Pancreas (tissue), 10 donors: ENCODE measurements at regions not wholly inside any gene's neighbourhood (a gene's known extent, or its start where the extent isn't known, plus 50 kb on each side); places are given as distances from the start of the nearest gene placed in this dataset.

Experiments used
- ATAC-seq, 4 donors: fragments of 200-7000 bp; cut with Tn5 transposase; one replicate each; pipeline versions ENCODE4 v1.8.0 to v1.9.1; 2020; ENCODE audit warnings: mild to moderate bottlenecking in 4 of 4, moderate library complexity in 4 of 4
- DNase-seq, 6 donors: peaks; one replicate each; pipeline ENCODE4 v3.0.0-alpha.2; 2020
- FAIRE-seq: peaks from 2 replicates; lab custom pipeline; 2012; peaks lifted over from hg19 to GRCh38; lab: Jason Lieb, UNC
- H3K27ac ChIP-seq, 4 donors: fragments of 200-600 bp; sonication (generic); 1 replicate in 3 of 4; 2 replicates in 1 of 4; pipeline versions ENCODE4 v1.5.0 to v1.8.0; 2020
- H3K27me3 ChIP-seq, 4 donors: fragments of 200-600 bp; one replicate each; pipeline ENCODE4 v1.8.0; 2021
- H3K36me3 ChIP-seq, 3 donors: fragments of 200-600 bp; sonication (generic) in 1 of 3; one replicate each; pipeline versions ENCODE4 v1.5.0 to v1.8.0; 2020 to 2021
- H3K4me1 ChIP-seq, 3 donors: fragments of 200-600 bp; one replicate each; pipeline ENCODE4 v1.8.0; 2021
- H3K4me3 ChIP-seq, 4 donors: fragments of 200-600 bp; sonication (generic) in 2 of 4; one replicate each; pipeline versions ENCODE4 v1.5.0 to v1.8.0; 2020 to 2021
- H3K9me3 ChIP-seq, 4 donors: fragments of 200-600 bp; one replicate each; pipeline ENCODE4 v1.8.0; 2021
- WGBS, 2 donors: extraction: QIAGEN DNeasy Blood & Tissue Kit; methylation state at CpG; one replicate each; pipeline ENCODE4 v1.1.7; 2013; 5-methylcytosine and 5-hydroxymethylcytosine counted together
- intact Hi-C, 3 donors: fragments of 100-400 bp; cut with DNase I; formaldehyde crosslinking; loops; one replicate each; pipeline versions ENCODE4 v1.11.1 to v1.14.2; 2022
- TF ChIP-seq, protein P1 (sequence below), 4 donors: fragments of 200-600 bp; sonication (generic) in 3 of 4; IDR thresholded peaks; one replicate each; pipeline versions ENCODE4 v1.5.0 to v1.8.0; 2021; ENCODE audit warnings: antibody characterized with exemption in 4 of 4
- donor health status: healthy with polysubstance abuse.
- donor health status: DM: no; HTN: no; CAD: no; lungs with moderate emphysema.
- donor health status: DM: no; HTN: no; CAD: no.
- donor health status: control.
- donor health status: control.
- donor health status: Bipolar disorder and iron deficiency.
- donor health status: DM: yes; HTN: yes; CAD: no.
- donor health status: DM: no; HTN: no; CAD: no.
- donor health status: DM: no; HTN: no; CAD: no.
- donor health status: DM: yes; HTN: yes; CAD: no.

DNA sequence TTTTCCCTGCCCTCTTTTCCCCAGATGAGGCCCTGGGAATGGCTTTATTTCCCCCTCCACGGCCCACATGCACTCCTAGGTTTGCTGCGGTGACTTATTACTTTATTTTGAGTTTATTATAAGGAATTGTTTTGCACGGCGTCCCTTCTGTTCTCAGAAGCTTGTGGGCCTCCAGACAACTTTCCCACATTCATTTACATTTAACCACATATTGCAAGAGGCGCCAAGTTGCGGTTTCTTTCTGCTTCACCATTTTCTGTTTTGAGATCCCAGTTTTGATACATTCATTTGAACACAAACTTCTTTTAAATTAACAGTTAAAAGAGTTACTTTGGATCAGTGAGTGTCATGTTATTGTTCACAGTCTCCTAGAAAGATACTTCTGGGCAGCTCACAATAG lies 532.5 kb upstream of the MGMT start:
- Histone ChIP-seq H3K4me3 (no peak overlapping the region), H3K4me1 (no peaks in the 10 kb centered on the region), H3K27me3 (no peaks in the 10 kb centered on the region), H3K27ac (no peak overlapping the region), H3K36me3 (no peaks in the 10 kb centered on the region), H3K9me3 (no peaks in the 10 kb centered on the region)
- TF ChIP-seq, protein P1, sequence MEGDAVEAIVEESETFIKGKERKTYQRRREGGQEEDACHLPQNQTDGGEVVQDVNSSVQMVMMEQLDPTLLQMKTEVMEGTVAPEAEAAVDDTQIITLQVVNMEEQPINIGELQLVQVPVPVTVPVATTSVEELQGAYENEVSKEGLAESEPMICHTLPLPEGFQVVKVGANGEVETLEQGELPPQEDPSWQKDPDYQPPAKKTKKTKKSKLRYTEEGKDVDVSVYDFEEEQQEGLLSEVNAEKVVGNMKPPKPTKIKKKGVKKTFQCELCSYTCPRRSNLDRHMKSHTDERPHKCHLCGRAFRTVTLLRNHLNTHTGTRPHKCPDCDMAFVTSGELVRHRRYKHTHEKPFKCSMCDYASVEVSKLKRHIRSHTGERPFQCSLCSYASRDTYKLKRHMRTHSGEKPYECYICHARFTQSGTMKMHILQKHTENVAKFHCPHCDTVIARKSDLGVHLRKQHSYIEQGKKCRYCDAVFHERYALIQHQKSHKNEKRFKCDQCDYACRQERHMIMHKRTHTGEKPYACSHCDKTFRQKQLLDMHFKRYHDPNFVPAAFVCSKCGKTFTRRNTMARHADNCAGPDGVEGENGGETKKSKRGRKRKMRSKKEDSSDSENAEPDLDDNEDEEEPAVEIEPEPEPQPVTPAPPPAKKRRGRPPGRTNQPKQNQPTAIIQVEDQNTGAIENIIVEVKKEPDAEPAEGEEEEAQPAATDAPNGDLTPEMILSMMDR (IDR thresholded peaks at IDR 0.05): no peak
- no peak for FAIRE-seq
- WGBS, 2 donors: 76 to 78% methylated on average over 6 of the region's 6 CpGs
- intact Hi-C loops: no loop called here
- DNase-seq: no peak
- no peak for ATAC-seq

DNA sequence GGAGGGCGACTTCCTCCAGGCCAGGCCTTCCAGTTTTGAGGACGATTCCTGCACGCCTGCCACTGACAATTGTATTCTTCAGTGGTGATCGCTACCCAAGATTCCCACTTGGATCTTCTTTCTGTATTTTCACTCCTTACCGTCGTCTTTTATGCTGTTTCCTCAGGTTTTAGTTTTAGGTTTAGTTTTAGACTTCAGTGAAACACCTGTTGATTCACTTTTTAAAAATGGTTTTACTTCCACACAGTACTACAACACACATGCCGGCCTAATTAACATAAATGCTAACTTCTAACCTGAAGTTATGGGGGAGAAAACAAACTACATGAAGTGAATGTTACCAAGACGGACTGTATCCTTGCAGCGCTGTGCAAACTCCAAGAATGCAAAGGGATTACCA lies 530.6 kb upstream of the MGMT start:
- ATAC-seq (no peak), DNase-seq (no peak), FAIRE-seq (no peak)
- Histone ChIP-seq H3K4me1 (no peaks in the 10 kb centered on the region), H3K4me3 (no peak overlapping the region), H3K27me3 (no peaks in the 10 kb centered on the region), H3K27ac (no peak overlapping the region), H3K9me3 (no peaks in the 10 kb centered on the region), H3K36me3 (no peaks in the 10 kb centered on the region)
- TF ChIP-seq, protein P1 (IDR thresholded peaks at IDR 0.05): no peak
- 85 to 93% methylated on average over 9 of the region's 9 CpGs for WGBS, 2 donors
- intact Hi-C loops: no loop called here

DNA sequence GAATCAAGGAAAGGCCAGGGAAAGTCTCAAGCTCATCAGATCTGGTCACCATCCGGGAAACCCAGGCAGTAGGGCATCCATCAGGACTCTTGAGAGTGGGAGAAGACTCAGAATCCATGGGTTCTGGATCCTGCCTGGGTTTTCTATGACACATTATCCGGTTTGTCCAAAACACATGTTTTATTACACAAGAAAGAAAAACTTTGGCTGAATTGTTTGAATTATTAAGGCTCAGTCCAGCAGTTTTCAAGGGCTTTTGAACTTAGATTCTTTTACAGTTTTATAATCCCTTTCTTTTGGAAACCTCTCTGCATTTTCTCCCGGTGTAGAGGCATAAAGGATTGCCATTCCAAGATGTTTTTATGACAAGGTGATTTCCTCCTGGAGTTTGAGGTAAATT lies 528.5 kb upstream of the MGMT start:
- TF ChIP-seq, protein P1 (IDR thresholded peaks at IDR 0.05): no peak
- Histone ChIP-seq H3K27ac (no peak overlapping the region), H3K9me3 (no peaks in the 10 kb centered on the region), H3K36me3 (no peaks in the 10 kb centered on the region), H3K4me3 (no peak overlapping the region), H3K27me3 (no peaks in the 10 kb centered on the region), H3K4me1 (no peaks in the 10 kb centered on the region)
- WGBS, 2 donors: 79 to 83% methylated on average over 3 of the region's 3 CpGs
- no peak for FAIRE-seq
- DNase-seq: no peak
- intact Hi-C loops: no loop called here
- ATAC-seq: no peak

GRCh38 chr10:128940081-128940480 lies 527.0 kb upstream of the MGMT start:
- no peak overlapping the region for H3K27ac ChIP-seq
- FAIRE-seq (no peak), DNase-seq (no peak), ATAC-seq (no peak)
- intact Hi-C loops: no loop called here
- WGBS, 2 donors: 76 to 89% methylated on average over 5 of the region's 5 CpGs
- no peaks in the 10 kb centered on the region for H3K9me3 ChIP-seq
- H3K27me3 ChIP-seq: no peaks in the 10 kb centered on the region
- no peaks in the 10 kb centered on the region for H3K36me3 ChIP-seq
- H3K4me3 ChIP-seq: no peak overlapping the region
- TF ChIP-seq, protein P1 (IDR thresholded peaks at IDR 0.05): no peak
- H3K4me1 ChIP-seq: no peaks in the 10 kb centered on the region

- no peaks in the 10 kb centered on the region for H3K4me1 ChIP-seq
- WGBS, 2 donors: 60 to 68% methylated on average over 6 of the region's 6 CpGs
- ATAC-seq (peak in 2 of 4 donors; percentile 19 to 35), FAIRE-seq (no peak), DNase-seq (no peak)
- TF ChIP-seq, protein P1 (IDR thresholded peaks at IDR 0.05): no peak
- H3K36me3 ChIP-seq: no peaks in the 10 kb centered on the region
- H3K27ac ChIP-seq: no peak overlapping the region
- intact Hi-C loops: no loop called here
- H3K27me3 ChIP-seq: no peaks in the 10 kb centered on the region
- no peaks in the 10 kb centered on the region for H3K9me3 ChIP-seq
- no peak overlapping the region for H3K4me3 ChIP-seq
Measured at GRCh38 chr10:128943111-128943510, 523.9 kb upstream of the MGMT start.
